NCI-H345 treated with DMSO at 0.1 percent for 48 hours (cell line): ENCODE measurements at regions not wholly inside any gene's neighbourhood (a gene's known extent, or its start where the extent isn't known, plus 50 kb on each side); places are given as distances from the start of the nearest gene placed in this dataset.

Experiments
- DNase-seq: peaks from one replicate; lab custom pipeline; 2025; ENCODE audit not compliant: unreplicated experiment; lab: John Stamatoyannopoulos, UW

DNA sequence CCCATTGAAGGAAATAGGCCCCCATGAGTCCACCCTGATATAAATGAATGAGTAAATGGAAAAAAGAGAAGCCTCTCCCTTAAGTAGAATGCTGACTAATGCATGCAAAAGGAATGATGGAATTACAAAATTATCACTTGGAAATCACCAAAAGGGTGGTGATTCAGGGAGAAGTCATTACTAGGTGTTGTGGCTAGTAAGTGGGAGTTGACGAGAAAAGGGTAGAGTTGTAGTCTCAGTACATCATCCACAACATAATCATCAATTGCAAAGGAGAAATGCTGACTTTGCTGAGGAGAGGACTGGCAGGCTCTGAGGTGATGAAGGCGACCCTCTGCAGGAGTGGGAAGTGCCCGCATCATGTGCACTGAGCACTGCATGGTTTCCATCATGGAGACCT lies 201.5 kb upstream of the S1PR3 start:
- DNase-seq = no peak

DNA sequence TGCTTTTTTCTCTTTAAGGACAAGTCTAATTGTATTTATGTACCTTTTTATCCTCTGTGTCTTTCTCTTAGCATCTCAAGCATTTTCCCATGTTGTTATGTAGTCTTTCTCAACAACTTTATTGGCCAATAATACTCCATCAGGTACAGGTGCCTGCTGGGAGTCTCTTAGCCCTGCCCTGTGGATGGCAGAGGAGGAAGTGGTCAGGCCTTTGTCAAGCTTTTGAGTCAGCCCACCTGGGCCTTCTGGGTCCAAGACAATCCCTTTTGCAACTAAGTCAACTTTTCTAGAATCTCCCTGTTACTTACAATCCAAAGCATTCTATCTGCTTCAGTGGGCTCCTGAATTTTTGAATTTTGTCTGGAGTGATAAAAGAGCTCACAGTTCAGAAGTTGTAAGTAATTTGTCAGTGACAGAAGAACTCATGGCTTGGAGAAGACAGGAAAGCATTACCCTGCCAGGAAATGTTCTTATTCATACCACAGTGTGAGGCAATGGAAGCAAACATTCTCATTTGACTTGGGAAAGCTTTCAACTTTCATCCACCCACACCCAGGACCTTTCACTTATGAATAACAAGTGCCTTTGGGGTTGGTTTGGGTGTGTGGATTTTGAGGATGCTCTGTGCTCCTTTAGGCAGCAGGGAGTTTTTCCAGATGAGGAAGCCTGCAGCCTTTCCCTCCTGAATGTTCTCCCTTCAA lies 200.0 kb upstream of the S1PR3 start:
- DNase-seq = no peak

- no peak for DNase-seq
These were observed 198.8 kb upstream of the S1PR3 start for GRCh38 chr9:88792502-88792901.

- no peak for DNase-seq
These were observed 197.2 kb upstream of the S1PR3 start for GRCh38 chr9:88794100-88794499.

DNA sequence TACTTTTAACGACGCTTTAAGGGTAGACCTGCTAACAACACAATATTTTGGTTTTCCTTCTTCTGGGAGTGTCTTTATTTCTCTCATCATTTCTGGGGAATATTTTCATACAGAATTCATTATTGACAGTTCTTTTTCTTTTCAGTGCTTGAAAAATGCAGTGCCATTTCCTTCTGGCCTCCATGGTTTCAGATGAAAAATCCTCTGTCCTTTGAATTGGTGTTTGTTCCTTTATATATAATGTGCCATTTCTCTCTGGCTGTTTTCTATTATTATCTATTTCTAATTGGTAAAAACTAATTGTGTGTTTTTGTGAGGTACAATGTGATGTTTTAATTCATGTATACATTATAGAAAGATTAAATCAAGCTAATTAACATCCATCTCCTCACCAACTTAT lies 194.3 kb upstream of the S1PR3 start:
- DNase-seq = no peak

DNA sequence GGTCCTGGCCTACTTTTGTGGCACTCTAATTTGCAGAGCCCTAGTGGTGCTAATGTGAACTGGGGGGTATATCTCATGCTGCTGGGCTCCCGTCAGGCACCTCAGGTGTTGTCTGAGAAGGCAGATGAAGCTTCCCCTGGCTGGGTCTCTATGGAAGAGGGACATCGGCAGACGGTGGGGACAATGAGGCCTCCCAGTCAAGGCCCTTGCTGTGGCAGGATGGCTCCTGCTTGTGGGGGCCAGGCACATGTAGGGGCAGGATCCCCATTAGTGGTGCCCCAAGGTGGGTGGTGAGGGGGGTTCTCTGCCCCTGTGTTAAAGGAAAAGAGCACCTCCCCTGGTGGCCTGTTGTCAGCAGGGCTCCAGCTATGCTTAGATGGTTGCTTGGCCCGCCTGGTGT lies 192.8 kb upstream of the S1PR3 start:
- DNase-seq = no peak

DNA sequence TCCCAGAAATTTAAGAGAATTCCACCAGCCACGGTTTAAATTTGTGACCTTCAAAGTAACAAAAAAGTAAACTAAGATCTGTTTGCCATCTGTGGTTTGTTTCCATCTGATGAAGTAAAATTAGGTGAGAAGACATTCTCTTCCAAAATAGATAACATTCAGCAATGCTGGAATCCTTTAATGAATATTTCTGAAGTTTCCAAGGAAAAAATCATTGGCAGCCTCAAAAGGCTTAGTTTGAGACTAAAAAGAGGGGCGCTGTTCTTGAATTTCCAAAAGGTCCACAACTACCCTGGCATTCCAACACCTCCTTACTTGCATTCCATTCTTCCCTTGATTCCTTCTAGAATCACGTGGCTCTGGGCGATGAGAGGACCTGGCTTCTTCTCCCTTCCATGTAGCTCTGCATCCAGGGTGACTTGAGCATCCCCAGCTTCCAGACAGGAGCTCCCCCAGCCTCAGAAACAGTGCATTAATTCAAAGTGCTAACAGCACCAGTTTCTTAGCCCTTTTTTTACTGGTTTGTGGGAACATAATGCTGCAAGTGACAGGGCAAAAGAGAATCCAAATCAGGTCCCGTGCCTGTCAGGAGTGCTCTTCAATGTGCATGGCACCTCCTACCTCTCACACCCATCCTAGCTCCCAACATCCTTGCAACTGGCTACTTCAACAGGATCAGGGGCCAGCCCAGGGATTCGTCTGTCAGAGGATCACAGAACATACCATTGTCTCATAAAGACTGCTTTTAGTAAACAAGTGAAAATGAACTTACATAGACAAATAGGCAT lies 191.5 kb upstream of the S1PR3 start:
- DNase-seq = no peak

DNA sequence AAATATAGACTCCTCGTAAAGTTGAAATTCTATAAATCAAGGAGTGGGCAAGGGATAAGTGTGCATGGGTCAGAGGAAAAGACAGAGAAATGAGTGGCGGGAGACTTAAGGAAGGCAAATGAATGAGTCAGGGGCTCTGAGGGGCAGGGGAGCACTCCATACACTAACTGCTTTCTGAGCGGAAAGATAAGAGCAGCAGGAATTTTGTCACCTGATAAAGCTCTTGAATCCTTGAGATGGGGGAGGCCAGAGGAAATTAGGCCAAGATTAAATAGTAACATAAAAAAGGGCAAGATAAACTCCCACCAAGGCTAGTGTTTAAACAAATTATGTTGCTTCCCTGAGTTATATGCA lies 191.0 kb upstream of the S1PR3 start:
- DNase-seq = no peak

DNA sequence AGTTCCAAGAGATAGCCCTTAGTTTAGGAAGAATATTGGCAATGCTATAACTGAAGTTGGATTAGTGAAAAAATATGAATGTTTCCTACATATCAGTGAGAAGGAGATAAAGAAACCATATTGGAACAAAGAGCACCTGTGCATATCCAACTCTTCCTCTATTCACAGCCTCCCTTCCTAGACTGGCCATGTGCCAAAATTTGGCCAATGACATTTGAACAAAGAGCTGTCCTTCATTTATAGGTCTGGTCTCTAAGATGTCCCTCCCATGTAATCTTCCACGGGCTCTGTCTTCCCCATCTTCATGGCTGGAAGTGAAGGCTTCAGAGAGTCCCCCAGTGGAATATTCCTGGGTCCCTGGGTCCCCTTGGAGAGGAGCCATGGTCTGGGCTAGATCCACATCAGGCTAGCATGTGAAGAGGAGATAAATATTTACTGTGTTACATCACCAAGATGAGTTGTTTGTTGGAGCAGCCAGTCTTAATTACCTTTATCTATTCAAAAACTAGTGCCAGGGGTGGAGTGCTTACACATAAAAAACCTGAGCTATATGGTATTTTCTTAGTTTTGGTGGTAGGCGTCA lies 190.0 kb upstream of the S1PR3 start:
- DNase-seq = no peak

GRCh38 chr9:88802533-88802932 lies 188.7 kb upstream of the S1PR3 start:
- no peak for DNase-seq

DNA sequence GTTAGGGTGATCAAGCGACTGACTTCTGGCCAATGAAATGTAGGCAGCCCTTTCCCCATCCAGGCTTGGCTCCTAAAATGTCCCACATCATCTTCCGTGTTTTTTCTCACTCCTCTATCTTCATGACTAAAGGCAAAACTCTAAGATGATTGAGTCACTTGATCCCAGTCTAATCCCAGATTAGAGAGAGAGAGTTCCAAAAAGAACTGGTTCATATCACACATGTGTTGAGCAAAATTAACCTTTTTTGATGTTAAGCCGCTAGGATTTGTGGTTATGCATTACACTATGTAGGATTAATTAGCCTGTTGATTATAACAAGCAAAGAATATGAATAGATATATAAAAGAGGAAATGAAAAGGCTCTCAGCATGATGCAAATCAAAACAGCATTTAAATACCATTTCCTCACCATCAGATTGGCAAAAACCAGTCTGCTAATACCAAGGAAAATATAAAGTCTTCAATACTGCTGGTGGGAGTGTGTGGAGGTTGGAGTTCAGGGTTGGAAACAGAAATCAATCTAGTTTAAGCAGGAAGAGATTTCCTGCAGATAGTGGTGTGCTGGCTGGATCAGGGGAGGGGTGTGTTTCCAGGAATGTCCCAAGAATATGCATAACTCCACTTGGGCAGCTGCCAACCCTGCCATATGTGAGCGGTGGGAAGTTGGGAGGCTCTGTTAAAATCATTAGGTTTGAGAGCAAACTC lies 187.6 kb upstream of the S1PR3 start:
- DNase-seq = no peak

DNA sequence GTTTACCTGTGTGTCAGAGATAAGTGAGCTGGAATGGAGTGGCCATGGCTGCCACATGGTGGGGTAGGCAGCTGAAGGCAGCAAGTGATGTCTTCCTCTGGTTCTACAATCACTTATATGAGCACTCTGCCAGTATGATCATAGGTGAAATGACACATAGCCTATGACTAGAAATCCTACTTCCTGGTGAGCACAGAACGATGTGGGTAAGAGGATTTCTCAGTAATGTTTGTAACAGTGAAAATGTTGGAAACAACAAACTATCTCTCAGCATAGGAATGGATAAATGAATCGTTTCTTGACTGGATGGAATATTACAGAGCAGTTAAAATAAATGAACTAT lies 187.0 kb upstream of the S1PR3 start:
- no peak for DNase-seq

DNA sequence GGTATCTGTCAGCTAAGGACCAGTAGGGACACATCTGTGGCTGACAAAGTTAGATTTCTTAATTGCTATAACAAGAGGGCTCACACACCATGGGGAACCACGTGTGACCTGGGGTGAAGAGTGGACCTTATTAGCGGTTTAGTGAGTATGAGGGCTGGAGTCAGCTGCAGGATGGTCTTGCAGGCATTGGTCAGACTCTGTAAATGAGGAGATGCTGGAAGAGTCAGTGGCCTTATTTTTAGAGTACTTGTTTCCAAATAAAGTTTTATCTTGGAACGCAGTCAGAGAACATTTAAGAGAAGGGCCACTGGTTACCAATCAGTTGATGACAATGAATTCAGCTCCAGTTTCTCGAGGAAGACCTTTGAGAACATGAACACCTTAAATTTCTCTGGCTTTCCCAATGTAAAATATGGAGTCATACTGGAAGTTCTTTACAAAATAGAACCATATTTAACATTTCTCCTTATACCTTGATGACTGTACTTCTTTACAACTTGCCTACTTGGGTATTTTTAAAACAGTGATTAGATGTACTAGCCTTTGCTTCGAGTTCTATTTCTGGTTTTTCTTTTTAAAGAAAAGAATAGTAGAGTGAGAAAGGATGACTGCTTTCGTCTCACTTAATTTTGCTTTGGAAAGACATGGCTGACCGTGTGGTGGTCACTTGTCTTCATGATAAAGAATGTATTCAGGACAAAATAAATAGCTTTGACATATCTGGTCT lies 185.9 kb upstream of the S1PR3 start:
- DNase-seq = no peak

GRCh38 chr9:88807426-88807825 lies 183.8 kb upstream of the S1PR3 start:
- DNase-seq = no peak

DNA sequence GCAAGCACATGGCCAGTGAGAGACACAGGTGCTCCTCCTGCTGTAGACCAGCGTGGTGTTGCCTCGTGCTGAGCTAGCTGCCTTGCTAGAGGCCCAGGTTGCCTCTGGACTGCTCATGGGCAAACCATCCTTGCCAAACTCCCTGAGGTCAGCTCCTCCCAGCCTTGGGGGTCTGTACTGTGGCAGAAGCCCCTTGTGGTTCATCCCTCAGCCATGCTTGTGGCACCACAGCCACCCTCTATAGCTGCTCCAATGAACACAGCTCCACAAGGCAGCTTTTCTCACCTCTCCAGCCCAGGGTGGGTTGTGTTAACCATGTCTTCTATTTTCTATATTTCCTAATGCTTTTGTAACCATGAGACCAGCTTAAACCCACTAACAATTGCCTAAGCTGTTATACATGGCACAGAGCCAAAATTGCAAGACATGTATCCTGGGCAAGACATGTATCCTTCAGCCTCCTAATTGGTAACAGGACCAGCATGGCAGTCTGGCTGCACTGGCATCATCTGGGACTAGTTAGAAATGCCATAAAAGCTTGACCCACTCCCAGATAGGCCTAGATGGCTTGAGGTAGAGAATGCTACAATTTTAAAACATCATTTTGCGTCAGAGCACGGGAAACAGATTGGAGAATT lies 183.1 kb upstream of the S1PR3 start:
- DNase-seq = no peak

GRCh38 chr9:88808761-88809354 lies 182.4 kb upstream of the S1PR3 start:
- no peak for DNase-seq

GRCh38 chr9:88809355-88810161 lies 181.7 kb upstream of the S1PR3 start:
- DNase-seq = no peak

- no peak for DNase-seq
These were observed 180.4 kb upstream of the S1PR3 start for GRCh38 chr9:88810826-88811225.

- DNase-seq = no peak
These were observed 179.8 kb upstream of the S1PR3 start for GRCh38 chr9:88811511-88811910.
